ENCODE measurements at regions not wholly inside any gene's neighbourhood (a gene's known extent, or its start where the extent isn't known, plus 50 kb on each side); places are given as distances from the start of the nearest gene placed in this dataset.
A peak's percentile ranks its signal among the peaks of the same experiment; 100 is the strongest.
"Not testable (repeated sequence)": the region's sequence is repeated elsewhere in the genome, so short reads cannot be mapped to it uniquely, and the experiment has no call there.

DNA sequence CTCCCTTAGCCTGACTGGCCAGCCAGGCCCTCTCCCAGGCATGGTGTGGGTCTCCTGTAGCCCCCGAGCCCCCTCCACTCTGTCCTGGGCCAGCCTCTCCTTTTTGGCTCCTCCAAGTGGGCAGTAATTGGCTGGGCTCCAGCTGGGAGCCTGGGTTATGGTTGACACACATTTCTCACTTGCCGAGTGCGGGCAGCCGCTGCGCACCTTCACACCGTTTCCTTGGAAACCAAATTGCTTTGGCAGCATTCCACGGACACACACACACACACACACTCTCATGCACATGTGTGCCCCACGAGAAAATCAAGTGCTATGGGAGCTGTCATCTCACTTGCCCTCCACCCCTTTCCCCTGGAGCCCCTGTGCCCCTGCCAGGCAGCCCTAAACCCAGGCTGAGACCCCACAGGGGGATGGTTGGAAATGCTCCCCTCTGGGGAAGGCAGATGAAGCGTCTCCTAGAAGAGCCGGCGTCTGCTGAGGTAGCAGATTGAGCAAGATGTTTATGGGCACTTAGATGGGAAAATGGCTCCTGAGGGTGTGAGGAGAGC is 402.7 kb upstream of the TNRC6C start:
- no peak for DNase-seq
- in situ Hi-C loops (cut with MboI; ENCODE audit: low pct_unique_long_range_greater_than_20kb, low sequenced_read_pairs) = no loop called here

DNA sequence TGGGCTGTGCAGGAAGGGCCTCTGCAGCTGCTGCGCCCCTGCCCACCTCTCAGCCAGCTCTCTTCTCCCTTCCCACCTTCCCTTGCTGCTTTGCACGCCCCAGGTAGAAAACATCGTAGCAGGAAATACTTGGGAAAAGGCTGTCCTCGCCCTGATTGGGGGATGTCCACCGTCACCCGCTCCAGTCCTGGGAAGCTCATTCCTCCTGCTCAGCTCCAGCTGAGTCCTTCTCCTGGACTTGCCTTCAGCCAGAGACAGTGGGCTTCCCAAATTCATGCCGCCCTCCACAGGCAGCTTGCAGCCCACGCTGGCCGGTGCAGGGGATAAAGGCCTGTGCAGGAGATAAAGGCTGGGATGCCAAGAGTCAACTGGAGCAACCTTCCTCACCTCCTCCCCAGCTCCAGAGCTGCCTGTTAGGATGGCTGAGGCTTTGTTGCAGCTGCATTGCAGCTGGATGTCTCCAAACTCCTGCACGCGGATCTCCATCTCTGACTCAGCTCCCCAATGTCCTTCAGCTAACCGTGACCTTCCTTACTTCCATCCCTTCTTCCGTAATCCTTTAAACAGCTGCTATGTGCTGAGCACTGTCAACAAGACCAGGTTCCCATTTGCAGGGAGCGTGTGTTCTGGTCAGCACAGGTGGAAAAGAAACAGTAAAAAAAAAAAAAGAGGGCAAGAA is 402.0 kb upstream of the TNRC6C start:
- DNase-seq = no peak
- in situ Hi-C loops (cut with MboI; ENCODE audit: low pct_unique_long_range_greater_than_20kb, low sequenced_read_pairs) = no loop called here

DNA sequence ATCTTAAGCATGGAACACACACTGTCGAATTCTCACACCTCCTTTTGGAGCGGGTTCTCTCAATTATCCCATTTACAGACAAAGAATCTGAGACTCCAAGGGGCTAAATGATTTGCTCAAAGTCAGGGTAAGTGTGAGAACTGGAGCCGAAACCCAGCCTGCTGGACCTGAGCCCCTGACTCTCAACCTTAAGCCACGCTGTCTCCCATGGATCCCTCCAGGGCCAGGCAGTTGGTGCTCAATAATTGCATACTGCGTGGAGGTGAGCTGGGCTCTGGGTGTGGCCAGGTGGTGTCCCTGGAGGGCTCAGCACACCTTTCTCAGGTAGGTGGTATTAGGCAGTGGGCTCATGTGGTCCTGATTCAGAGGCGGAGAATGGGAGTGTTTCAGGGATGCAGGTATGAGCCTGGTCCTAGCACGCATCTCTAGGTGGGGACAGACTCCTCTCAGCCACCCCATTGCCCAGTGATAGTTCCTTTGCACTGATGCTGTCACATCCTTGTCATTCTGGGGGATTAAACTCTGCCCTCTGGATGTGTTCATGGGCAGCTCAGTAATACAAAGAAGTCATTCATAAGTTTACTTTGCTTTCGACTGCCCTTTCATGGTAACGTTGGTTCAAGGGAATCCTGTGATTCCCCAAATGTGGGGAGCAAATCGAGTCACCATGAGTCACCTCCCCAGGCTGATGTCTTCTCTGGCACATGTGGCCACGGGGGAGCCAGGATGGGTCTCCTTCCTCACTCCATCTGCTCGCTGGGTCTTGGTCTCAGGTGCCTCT is 399.5 kb upstream of the TNRC6C start:
- in situ Hi-C loops (cut with MboI; ENCODE audit: low pct_unique_long_range_greater_than_20kb, low sequenced_read_pairs) = no loop called here
- DNase-seq = no peak

DNA sequence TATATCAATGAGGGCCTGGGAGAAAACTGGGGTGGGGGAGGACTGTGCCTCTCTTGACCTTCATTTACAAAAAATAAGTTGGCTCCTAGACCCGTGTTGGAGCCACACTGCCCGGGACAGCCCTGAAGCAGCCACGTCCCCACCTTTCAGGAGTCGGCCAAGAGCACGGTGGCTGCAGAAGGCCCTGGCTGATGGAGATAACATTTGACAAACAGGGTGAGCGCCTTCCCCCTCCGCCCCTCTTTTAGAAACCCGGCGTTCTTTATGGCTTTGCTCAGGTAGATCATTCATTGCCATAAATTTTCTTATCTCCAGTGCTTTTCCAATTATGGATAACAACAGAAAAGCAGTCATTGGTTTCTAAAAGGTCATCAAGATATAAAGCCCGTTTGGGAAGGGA is 398.1 kb upstream of the TNRC6C start:
- in situ Hi-C loops (cut with MboI; ENCODE audit: low pct_unique_long_range_greater_than_20kb, low sequenced_read_pairs) = no loop called here

DNA sequence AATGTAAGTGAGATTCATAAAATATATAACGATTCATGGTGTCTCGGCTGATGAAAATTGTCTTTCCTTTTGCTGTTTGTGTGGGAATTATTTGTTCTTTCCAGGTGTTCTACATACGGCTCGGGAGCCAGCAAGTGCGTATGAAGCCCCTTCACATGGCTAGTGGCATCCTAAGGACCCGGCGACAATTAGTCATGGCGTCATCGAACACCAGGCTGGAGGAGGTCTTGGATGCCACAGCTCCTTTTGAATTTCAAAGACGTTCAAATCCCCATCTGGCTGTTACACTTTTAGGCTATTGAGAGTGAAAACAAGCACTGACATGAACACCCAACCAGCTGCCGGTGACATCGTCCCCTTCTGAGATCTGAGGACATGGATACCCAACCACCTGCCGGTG is 397.7 kb upstream of the TNRC6C start:
- DNase-seq = no peak
- in situ Hi-C loops (cut with MboI; ENCODE audit: low pct_unique_long_range_greater_than_20kb, low sequenced_read_pairs) = no loop called here

More for the DNA sequence above, 398.1 kb upstream of the TNRC6C start:
- DNase-seq = no peak

DNA sequence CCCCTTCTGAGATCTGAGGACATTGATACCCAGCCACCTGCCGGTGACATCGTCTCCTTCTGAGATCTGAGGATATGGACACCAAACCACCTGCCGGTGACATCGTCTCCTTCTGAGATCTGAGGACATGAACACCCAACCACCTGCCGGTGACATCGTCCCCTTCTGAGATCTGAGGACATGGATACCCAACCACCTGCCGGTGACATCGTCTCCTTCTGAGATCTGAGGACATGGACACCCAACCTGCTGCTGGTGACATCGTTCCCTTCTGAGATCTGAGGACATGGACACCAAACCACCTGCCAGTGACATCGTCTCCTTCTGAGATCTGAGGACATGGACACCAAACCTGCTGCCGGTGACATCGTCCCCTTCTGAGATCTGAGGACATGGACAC is 396.1 kb upstream of the TNRC6C start:
- DNase-seq; in situ Hi-C loops (cut with MboI; ENCODE audit: low pct_unique_long_range_greater_than_20kb, low sequenced_read_pairs): not testable (repeated sequence)

DNA sequence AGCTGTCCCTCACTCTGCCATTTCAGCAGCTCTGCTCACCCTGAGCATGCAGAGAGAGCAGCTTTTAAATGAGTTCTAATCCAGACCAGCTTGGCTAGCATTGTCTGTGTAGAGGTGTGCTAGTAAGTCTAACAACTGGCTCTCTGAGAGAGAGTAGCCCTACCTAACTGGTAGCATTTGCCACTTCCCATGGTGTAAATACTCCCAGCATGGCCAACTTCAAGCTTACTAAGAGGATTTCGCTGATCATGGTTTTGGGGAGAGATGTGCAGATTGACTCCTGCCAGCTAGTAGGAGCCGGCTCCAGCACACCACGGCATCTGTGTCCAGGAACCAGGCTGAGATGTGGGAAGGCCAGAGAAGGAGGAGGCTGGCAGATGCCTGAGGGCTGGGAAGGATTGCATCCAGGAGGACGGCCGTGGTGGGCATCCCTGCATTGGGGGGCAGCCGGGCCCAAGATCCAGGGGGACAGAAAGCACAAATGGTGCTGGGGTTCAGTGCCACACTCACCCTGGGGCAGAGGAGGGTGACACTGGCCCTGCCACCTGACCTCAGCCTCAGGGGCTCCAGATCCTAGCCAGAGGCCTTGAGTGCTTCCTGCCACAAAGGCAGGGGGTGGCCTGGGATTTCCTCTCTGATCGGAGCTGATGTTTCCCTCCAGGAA is 394.9 kb upstream of the TNRC6C start:
- no peak for DNase-seq
- in situ Hi-C loops (cut with MboI; ENCODE audit: low pct_unique_long_range_greater_than_20kb, low sequenced_read_pairs) = no loop called here

DNA sequence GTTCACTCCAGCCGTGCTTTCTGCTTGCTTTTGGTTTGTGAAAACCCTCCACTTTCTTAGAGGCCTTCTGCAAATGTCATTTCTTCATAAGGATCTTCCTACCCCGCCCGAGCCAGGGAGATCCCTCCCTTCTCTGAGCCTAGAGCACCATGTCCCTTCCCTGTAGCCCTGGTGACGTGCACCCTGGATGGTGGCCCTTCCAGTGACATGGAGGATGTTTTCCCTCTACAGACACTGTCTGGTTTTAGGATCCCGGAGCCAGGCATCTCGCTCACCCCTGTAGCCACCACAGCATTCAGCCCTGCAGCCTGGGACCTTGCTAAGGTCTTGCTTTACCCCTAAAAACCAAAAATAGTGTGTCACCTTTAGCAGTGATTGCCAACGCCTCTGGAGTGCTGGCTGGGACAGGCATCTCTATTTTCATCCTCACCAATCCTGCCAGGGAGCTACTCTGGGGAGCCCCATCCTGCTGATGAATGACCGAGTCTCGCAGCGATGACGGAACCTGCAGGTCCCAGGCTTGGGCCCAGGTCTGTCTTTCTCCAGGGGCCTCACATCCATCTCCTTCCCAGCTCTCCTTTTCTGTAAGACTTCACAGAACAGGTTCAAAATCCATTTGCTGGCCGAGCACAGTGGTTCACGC is 394.1 kb upstream of the TNRC6C start:
- in situ Hi-C loops (cut with MboI; ENCODE audit: low pct_unique_long_range_greater_than_20kb, low sequenced_read_pairs) = no loop called here
- DNase-seq = no peak

DNA sequence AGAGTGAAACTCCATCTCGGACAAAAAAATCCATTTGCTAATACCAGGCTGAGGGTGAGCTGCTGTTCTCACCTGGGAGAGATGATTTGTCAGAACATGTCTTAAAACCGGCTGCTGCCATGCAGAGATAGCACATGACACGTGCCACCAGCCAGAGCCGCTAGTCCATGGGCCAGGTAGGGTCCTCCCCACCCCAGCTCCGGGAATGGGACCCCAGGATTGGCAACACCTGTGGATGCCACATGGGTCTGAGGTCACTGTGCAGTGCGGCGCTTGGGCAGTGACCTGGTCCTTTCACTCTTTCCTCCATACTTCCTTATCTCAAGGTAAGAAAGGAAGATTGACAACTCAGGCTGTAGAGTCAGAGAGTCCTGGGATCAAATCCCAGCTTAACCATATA is 393.3 kb upstream of the TNRC6C start:
- no peak for DNase-seq
- in situ Hi-C loops (cut with MboI; ENCODE audit: low pct_unique_long_range_greater_than_20kb, low sequenced_read_pairs) = no loop called here

DNA sequence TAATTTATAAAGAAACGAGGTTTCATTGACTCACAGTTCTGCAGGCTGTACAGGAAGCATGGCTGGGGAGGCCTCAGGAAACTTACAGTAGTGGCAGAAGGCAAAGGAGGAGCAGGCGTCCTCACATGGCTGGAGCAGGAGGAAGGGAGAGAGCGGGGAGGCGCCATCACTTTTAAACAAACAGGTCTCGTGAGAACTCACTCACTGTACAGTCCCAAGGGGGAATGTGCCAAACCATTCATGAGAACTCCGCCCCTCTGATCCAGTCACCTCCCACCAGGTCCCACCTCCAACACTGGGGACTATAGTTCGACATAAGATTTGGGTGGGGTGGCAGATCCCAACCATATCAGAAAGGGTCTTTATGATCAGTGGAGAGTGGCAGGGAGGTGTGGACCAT is 392.4 kb upstream of the TNRC6C start:
- DNase-seq = no peak
- in situ Hi-C loops (cut with MboI; ENCODE audit: low pct_unique_long_range_greater_than_20kb, low sequenced_read_pairs) = no loop called here

DNA sequence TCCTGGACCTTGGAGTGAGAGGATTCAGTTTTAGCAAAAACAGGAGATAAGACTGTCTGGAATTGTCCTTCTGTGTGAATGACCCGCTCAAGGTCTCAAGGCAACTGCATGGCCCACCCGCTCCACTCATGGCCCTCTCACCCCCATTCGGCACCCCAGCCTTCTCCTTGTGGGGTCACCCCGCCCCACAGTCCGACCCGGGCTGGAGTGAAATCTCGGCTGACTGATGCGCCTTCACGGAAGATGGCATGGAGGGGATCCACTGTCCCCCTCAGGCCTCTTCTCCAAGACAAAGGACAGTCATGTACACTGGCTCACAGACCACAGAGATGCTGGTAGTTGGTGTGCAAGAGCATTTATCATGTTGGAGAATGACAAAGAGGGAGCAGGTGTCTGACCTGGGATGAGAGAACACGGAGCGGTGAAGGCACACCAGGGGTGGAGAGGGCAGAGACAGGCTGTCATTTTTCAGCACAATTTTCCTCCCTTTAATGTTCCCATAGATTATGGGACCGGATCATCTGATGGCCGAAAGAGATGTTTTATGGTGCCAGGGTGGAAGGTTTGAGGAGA is 391.9 kb upstream of the TNRC6C start:
- in situ Hi-C loops (cut with MboI; ENCODE audit: low pct_unique_long_range_greater_than_20kb, low sequenced_read_pairs) = no loop called here
- DNase-seq = no peak

DNA sequence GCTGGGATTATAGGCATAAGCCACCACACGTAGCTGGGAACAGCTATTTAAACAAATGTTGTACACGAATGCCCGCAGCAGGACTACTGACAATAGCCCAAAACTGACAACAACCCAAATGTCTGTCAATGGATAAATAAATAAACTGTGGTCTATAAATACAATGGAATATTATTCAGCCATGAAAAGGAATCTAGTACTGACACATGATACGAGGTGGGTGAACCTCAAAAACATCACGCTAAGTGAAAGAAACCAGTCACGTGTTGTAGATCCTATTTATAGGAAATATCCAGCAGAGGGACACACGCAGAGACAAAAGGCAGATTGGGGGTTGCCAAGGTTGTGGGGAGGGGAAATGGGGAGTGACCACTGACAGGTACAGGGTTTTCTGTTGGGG is 390.0 kb upstream of the TNRC6C start:
- DNase-seq = no peak
- in situ Hi-C loops (cut with MboI; ENCODE audit: low pct_unique_long_range_greater_than_20kb, low sequenced_read_pairs) = no loop called here

DNA sequence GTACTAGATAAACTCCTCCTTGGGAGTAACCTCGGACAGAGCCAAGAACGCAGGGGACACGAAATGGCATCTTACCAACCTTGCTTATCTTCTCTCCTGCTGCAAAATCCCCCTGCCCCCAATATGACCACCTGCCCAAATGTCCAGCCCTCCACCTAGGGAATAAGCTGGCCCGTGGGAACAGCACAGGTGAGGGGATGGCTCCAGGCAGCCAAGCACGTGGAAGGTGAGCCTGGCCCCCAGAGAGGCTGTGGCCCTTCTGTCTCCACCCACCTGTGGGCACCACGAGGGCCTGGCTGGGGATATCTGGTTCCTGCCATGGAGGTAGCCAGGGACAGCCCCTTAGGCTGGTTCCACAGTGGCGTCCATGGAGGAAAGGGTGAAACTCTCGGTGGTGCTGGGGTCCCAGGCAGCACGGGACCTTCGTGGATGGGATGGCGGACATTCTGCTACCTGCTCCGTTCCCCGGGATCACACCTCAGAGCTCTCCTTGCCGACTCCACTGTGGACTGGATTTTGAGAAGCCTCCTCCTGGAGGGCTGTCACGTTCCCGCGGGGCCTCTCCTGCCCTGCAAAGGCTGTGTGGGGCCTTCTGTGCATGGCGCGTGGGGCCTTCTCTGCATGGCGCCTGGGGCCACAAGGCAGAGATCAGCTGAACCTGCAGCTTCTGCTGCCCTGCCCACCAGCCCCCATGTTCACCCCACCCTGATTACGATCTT is 388.5 kb upstream of the TNRC6C start:
- no peak for DNase-seq
- in situ Hi-C loops (cut with MboI; ENCODE audit: low pct_unique_long_range_greater_than_20kb, low sequenced_read_pairs) = no loop called here

DNA sequence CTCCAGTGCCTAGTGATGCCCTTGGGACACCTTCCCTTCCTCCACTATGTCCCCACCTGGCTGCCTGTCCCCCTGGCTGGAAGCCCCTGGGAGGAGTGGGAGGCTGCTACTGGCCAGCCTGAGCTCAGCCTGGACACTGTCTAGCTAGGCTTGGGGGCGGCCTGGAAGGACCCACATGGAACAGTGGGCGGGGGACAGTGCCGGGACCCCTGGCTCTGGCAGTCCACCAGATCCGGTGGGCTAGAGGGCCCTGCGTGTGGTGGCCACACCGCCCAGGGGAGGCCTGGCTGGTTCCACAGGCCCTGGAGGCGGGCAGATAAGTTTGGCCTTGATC is 388.0 kb upstream of the TNRC6C start:
- no peak for DNase-seq
- in situ Hi-C loops (cut with MboI; ENCODE audit: low pct_unique_long_range_greater_than_20kb, low sequenced_read_pairs) = no loop called here

DNA sequence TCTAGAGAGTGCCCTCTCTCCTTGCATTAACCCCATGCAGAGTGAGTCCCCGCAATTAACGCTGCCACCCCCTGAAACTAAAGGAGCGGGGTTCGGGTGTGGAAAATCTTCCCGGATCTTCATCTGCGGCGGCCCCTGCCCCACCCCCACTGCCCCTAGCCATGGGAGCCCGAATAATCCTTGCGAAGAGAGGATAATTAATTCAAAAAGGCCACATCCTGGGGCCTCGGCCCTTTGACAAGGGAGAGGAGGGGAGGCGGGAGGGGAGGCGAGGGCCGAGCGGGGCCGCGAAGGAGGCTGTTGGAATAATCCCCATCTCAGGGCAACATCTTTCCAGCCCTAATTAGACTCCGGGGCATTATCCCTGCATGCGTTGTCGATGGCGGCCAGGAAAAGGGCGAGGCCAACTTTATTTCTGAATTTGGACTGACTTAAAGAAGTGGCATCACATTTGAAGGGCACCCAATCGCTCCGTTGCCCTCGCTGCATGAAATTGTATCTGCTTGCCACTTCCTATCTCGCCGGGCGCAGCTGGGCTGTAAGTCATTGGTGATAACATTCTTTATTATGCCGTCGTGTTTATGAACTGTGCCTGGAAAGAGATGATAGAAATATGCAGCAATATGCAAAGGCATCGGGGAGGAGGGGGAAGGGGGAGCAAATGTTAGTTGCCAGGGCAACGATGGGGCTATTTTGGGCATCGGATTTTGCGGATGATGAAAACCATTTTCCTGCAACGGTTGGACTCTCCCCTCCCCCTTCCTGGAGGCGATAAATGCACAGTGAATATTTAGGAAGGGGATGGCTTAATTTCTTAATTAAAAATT is 387.1 kb upstream of the TNRC6C start:
- peak; percentile 64 for DNase-seq
- in situ Hi-C loops (cut with MboI; ENCODE audit: low pct_unique_long_range_greater_than_20kb, low sequenced_read_pairs) = no loop called here

DNA sequence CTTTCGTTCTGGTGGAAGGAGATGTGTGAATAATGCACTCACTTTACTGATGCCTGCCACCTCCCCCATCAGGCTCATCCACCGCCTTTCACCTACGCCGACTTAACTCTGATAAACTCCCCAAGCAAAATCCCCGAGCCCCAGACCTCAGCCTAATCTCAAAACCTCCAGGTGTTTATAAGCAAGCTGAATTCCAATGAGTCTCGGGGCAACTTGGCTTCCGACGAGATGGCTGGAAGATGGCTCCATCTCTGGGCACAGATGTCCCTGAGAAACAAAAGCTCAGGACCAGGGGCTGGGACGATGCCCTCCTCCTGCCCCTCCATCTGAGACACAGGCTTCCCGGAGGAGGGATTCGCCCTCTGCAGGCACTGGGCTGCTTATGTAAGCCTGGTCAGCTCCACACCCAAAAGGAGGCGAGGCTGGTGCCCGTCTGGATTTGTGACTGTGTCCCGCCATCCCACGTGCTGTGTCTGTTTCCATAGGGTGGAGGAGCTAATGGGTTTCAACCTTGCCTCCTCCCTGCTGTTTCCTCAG is 386.4 kb upstream of the TNRC6C start:
- DNase-seq = no peak
- in situ Hi-C loops (cut with MboI; ENCODE audit: low pct_unique_long_range_greater_than_20kb, low sequenced_read_pairs) = no loop called here

DNA sequence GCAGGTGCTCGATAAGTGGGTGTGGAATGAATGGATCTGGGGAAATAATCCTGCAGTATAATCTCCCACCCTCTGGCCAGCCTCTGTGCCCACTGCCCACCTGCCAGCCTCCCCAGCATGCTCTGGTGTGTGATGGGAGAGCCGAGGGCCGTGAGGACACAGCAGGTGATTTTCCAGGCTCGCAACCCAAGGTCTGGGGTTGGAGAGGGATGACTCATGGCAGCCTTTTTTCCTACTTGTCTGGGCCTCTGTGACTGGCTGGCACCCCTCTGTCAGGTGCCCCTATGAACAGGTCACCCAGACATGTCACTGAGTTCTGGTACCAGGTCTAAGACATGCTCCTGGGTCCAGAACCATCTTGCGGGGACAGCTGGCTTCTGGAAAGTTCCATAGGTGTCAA is 385.7 kb upstream of the TNRC6C start:
- no peak for DNase-seq
- in situ Hi-C loops (cut with MboI; ENCODE audit: low pct_unique_long_range_greater_than_20kb, low sequenced_read_pairs) = no loop called here

DNA sequence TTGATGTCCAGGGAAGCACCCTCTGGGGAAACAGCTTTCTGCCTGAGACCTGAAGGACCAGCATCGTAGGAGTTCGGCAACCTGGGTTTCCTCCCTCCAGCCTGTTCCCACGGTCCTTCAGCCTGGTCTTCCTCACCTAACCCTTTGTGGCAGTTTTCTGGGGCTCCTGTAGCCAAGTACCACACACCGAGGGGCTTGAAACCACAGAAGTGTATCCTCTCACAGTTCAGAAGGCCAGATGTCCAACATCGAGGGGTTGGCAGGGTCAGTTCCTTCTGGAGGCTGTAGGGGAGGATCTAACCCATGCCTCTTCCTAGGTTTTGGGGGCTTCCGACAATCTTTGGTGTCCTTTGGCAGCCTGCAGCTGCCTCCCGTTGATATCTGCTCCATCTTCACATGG is 381.0 kb upstream of the TNRC6C start:
- DNase-seq = no peak
- in situ Hi-C loops (cut with MboI; ENCODE audit: low pct_unique_long_range_greater_than_20kb, low sequenced_read_pairs) = no loop called here
